ENCODE measurements at regions not wholly inside any gene's neighbourhood (a gene's known extent, or its start where the extent isn't known, plus 50 kb on each side); places are given as distances from the start of the nearest gene placed in this dataset.

DNA sequence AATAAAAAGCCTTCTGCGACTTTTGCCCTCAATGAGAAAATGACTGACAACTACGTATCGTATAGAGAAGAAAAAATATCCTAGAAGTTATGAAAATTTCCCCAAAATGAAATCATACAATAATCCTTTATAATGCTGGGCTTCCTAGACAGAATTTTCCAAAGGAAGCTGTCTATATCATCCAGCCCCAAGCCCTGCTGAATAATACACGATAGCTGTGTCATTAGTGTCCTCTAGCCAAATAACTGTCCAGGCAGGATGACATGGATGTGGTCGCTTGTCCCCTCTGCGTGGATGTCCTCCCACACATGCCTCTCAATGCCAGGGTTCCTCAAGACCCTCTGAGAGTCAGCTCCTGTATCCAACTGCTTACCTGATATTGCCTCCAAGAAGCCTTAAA, 61.7 kb upstream of the ECHDC3 start:
- TF ChIP-seq, protein P1, sequence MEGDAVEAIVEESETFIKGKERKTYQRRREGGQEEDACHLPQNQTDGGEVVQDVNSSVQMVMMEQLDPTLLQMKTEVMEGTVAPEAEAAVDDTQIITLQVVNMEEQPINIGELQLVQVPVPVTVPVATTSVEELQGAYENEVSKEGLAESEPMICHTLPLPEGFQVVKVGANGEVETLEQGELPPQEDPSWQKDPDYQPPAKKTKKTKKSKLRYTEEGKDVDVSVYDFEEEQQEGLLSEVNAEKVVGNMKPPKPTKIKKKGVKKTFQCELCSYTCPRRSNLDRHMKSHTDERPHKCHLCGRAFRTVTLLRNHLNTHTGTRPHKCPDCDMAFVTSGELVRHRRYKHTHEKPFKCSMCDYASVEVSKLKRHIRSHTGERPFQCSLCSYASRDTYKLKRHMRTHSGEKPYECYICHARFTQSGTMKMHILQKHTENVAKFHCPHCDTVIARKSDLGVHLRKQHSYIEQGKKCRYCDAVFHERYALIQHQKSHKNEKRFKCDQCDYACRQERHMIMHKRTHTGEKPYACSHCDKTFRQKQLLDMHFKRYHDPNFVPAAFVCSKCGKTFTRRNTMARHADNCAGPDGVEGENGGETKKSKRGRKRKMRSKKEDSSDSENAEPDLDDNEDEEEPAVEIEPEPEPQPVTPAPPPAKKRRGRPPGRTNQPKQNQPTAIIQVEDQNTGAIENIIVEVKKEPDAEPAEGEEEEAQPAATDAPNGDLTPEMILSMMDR (conservative IDR thresholded peaks at IDR 0.05; ENCODE audit: low read depth, low read length): no peak
- TF ChIP-seq EZH2 (IDR thresholded peaks at IDR 0.05; ENCODE audit: borderline replicate concordance, low read depth, low read length, poor library complexity, severe bottlenecking): no peak
